ENCODE measurements at regions not wholly inside any gene's neighbourhood (a gene's known extent, or its start where the extent isn't known, plus 50 kb on each side); places are given as distances from the start of the nearest gene placed in this dataset.

- no peak for TF ChIP-seq MED8 (CRISPR knock-in tag; IDR thresholded peaks at IDR 0.05; ENCODE audit: insufficient replicate concordance)
- TF ChIP-seq, protein P1, sequence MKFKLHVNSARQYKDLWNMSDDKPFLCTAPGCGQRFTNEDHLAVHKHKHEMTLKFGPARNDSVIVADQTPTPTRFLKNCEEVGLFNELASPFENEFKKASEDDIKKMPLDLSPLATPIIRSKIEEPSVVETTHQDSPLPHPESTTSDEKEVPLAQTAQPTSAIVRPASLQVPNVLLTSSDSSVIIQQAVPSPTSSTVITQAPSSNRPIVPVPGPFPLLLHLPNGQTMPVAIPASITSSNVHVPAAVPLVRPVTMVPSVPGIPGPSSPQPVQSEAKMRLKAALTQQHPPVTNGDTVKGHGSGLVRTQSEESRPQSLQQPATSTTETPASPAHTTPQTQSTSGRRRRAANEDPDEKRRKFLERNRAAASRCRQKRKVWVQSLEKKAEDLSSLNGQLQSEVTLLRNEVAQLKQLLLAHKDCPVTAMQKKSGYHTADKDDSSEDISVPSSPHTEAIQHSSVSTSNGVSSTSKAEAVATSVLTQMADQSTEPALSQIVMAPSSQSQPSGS (CRISPR knock-in tag; IDR thresholded peaks at IDR 0.05): no peak
- TF ChIP-seq BCLAF1 (IDR thresholded peaks at IDR 0.05): no peak
- TF ChIP-seq, protein P2, sequence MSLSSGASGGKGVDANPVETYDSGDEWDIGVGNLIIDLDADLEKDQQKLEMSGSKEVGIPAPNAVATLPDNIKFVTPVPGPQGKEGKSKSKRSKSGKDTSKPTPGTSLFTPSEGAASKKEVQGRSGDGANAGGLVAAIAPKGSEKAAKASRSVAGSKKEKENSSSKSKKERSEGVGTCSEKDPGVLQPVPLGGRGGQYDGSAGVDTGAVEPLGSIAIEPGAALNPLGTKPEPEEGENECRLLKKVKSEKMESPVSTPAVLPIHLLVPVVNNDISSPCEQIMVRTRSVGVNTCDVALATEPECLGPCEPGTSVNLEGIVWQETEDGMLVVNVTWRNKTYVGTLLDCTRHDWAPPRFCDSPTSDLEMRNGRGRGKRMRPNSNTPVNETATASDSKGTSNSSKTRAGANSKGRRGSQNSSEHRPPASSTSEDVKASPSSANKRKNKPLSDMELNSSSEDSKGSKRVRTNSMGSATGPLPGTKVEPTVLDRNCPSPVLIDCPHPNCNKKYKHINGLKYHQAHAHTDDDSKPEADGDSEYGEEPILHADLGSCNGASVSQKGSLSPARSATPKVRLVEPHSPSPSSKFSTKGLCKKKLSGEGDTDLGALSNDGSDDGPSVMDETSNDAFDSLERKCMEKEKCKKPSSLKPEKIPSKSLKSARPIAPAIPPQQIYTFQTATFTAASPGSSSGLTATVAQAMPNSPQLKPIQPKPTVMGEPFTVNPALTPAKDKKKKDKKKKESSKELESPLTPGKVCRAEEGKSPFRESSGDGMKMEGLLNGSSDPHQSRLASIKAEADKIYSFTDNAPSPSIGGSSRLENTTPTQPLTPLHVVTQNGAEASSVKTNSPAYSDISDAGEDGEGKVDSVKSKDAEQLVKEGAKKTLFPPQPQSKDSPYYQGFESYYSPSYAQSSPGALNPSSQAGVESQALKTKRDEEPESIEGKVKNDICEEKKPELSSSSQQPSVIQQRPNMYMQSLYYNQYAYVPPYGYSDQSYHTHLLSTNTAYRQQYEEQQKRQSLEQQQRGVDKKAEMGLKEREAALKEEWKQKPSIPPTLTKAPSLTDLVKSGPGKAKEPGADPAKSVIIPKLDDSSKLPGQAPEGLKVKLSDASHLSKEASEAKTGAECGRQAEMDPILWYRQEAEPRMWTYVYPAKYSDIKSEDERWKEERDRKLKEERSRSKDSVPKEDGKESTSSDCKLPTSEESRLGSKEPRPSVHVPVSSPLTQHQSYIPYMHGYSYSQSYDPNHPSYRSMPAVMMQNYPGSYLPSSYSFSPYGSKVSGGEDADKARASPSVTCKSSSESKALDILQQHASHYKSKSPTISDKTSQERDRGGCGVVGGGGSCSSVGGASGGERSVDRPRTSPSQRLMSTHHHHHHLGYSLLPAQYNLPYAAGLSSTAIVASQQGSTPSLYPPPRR (CRISPR knock-in tag; IDR thresholded peaks at IDR 0.05; ENCODE audit: borderline replicate concordance): no peak
- no peak for TF ChIP-seq ATF1 (CRISPR knock-in tag; IDR thresholded peaks at IDR 0.05)
- peak; percentile 25; the same call in 1 of the 2 replicates for TF ChIP-seq CTCF (CRISPR knock-in tag; IDR thresholded peaks at IDR 0.05)
- no peak for TF ChIP-seq ZBTB34 (CRISPR knock-in tag; IDR thresholded peaks at IDR 0.05)
Observed at GRCh38 chr5:132134384-132134783, 60.8 kb downstream of the CSF2 start.
